GM21447 (cell line): ENCODE measurements at regions not wholly inside any gene's neighbourhood (a gene's known extent, or its start where the extent isn't known, plus 50 kb on each side); places are given as distances from the start of the nearest gene placed in this dataset.

Experiments
- ATAC-seq: cut with Tn5 transposase; IDR thresholded peaks from one replicate; pipeline ENCODE4 v1.9.1; 2021; ENCODE audit not compliant: unreplicated experiment

GRCh38 chr10:118501637-118502440, 93.6 kb downstream of the PRLHR start:
- no peak for ATAC-seq

GRCh38 chr10:118501171-118501570, 94.3 kb downstream of the PRLHR start:
- no peak for ATAC-seq

- no peak for ATAC-seq
Measured at GRCh38 chr10:118500477-118501104, 94.9 kb downstream of the PRLHR start.

GRCh38 chr10:118499186-118499585, 96.3 kb downstream of the PRLHR start:
- ATAC-seq: no peak

GRCh38 chr10:118498623-118499022, 96.8 kb downstream of the PRLHR start:
- no peak for ATAC-seq

GRCh38 chr10:118497227-118497626, 98.2 kb downstream of the PRLHR start:
- no peak for ATAC-seq

GRCh38 chr10:118496525-118496924, 98.9 kb downstream of the PRLHR start:
- no peak for ATAC-seq

- ATAC-seq: no peak
Measured at GRCh38 chr10:118495499-118495898, 99.9 kb downstream of the PRLHR start.

GRCh38 chr10:118491055-118491454, 104.4 kb downstream of the PRLHR start:
- no peak for ATAC-seq

GRCh38 chr10:118488710-118489497, 106.5 kb downstream of the PRLHR start:
- ATAC-seq: no peak

GRCh38 chr10:118485641-118486040, 109.8 kb downstream of the PRLHR start:
- no peak for ATAC-seq

- ATAC-seq: no peak
Measured at GRCh38 chr10:118484152-118484871, 111.1 kb downstream of the PRLHR start.

GRCh38 chr10:118483496-118483895, 112.0 kb downstream of the PRLHR start:
- ATAC-seq: no peak

- no peak for ATAC-seq
Measured at GRCh38 chr10:118482393-118483331, 112.8 kb downstream of the PRLHR start.

- no peak for ATAC-seq
Measured at GRCh38 chr10:118481871-118482270, 113.6 kb downstream of the PRLHR start.

- ATAC-seq: no peak
Measured at GRCh38 chr10:118475214-118475613, 120.2 kb downstream of the PRLHR start.

GRCh38 chr10:118474111-118474510, 121.3 kb downstream of the PRLHR start:
- ATAC-seq: no peak

- ATAC-seq: no peak
Measured at GRCh38 chr10:118473305-118473960, 122.0 kb downstream of the PRLHR start.
